Glutamatergic neuron (in vitro differentiated cells): ENCODE measurements at regions not wholly inside any gene's neighbourhood (a gene's known extent, or its start where the extent isn't known, plus 50 kb on each side); places are given as distances from the start of the nearest gene placed in this dataset.

ENCODE experiments used
- DNase-seq: peaks from one replicate; pipeline ENCODE4 v3.0.0; 2022
- H3K27ac Mint-ChIP-seq: one replicate; pipeline ENCODE4 v1.8.0; 2020; ENCODE audit warnings: mild to moderate bottlenecking, mixed read lengths, inconsistent platforms; ENCODE audit not compliant: unreplicated experiment
- H3K27me3 Mint-ChIP-seq: one replicate; pipeline ENCODE4 v1.8.0; 2020; ENCODE audit warnings: mild to moderate bottlenecking, moderate library complexity, mixed read lengths, inconsistent platforms; ENCODE audit not compliant: unreplicated experiment
- H3K36me3 Mint-ChIP-seq: one replicate; pipeline ENCODE4 v1.8.0; 2020; ENCODE audit warnings: mild to moderate bottlenecking, mixed read lengths, inconsistent platforms; ENCODE audit not compliant: unreplicated experiment
- H3K4me1 Mint-ChIP-seq: one replicate; pipeline ENCODE4 v1.8.0; 2020; ENCODE audit warnings: mild to moderate bottlenecking, low read depth, mixed read lengths, inconsistent platforms; ENCODE audit not compliant: unreplicated experiment
- H3K4me3 Mint-ChIP-seq: one replicate; pipeline ENCODE4 v1.8.0; 2020; ENCODE audit warnings: mild to moderate bottlenecking, mixed read lengths, inconsistent platforms; ENCODE audit not compliant: unreplicated experiment
- H3K9me3 Mint-ChIP-seq: one replicate; pipeline ENCODE4 v1.8.0; 2020; ENCODE audit warnings: mild to moderate bottlenecking, moderate library complexity, mixed read lengths, inconsistent platforms; ENCODE audit not compliant: unreplicated experiment
- TF ChIP-seq, protein P1 (sequence below): fragments of 200-600 bp; sonication (generic); IDR thresholded peaks from one replicate; pipeline ENCODE4 v1.5.0; 2021; ENCODE audit not compliant: partially characterized antibody, unreplicated experiment

GRCh38 chr2:196427986-196428634 lies 211.4 kb upstream of the CCDC150 start:
- TF ChIP-seq, protein P1, sequence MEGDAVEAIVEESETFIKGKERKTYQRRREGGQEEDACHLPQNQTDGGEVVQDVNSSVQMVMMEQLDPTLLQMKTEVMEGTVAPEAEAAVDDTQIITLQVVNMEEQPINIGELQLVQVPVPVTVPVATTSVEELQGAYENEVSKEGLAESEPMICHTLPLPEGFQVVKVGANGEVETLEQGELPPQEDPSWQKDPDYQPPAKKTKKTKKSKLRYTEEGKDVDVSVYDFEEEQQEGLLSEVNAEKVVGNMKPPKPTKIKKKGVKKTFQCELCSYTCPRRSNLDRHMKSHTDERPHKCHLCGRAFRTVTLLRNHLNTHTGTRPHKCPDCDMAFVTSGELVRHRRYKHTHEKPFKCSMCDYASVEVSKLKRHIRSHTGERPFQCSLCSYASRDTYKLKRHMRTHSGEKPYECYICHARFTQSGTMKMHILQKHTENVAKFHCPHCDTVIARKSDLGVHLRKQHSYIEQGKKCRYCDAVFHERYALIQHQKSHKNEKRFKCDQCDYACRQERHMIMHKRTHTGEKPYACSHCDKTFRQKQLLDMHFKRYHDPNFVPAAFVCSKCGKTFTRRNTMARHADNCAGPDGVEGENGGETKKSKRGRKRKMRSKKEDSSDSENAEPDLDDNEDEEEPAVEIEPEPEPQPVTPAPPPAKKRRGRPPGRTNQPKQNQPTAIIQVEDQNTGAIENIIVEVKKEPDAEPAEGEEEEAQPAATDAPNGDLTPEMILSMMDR = no peak
- peaks cover 3% of the 10 kb centered on the region for H3K27me3 Mint-ChIP-seq
- H3K36me3 Mint-ChIP-seq = peaks cover 7% of the 10 kb centered on the region
- H3K9me3 Mint-ChIP-seq = no peaks in the 10 kb centered on the region
- no peak for DNase-seq
- H3K27ac Mint-ChIP-seq = no peak overlapping the region
- no peak overlapping the region for H3K4me3 Mint-ChIP-seq
- peaks cover 20% of the 10 kb centered on the region for H3K4me1 Mint-ChIP-seq

- peaks cover 20% of the 10 kb centered on the region for H3K4me1 Mint-ChIP-seq
- no peaks in the 10 kb centered on the region for H3K9me3 Mint-ChIP-seq
- no peak for DNase-seq
- no peak overlapping the region for H3K27ac Mint-ChIP-seq
- no peaks in the 10 kb centered on the region for H3K36me3 Mint-ChIP-seq
- TF ChIP-seq, protein P1 = no peak
- no peak overlapping the region for H3K4me3 Mint-ChIP-seq
- no peaks in the 10 kb centered on the region for H3K27me3 Mint-ChIP-seq
Measured at GRCh38 chr2:196431076-196431475, 208.4 kb upstream of the CCDC150 start.

DNA sequence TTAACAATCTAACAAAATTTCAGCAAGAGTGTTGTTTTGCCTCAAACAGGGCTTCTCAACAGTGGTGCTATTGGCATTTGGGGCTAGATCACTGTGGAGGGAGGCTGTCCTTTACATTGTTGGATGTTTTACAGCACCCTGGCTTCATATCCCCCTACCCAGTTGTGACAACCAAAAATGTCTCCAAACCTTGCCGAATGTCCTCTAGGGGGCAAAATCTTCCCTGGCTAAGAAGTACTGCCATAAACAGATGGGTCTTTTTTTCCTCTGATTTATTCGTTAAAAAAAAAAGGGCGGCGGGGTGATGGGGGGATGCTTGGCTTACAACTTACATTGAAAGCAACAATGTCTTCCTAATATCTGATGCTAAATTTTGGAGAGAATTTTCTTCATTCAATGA lies 207.6 kb upstream of the CCDC150 start:
- H3K4me1 Mint-ChIP-seq = peaks cover 20% of the 10 kb centered on the region
- no peaks in the 10 kb centered on the region for H3K9me3 Mint-ChIP-seq
- TF ChIP-seq, protein P1 = peak; percentile 74
- H3K27me3 Mint-ChIP-seq = peaks cover 1% of the 10 kb centered on the region
- H3K36me3 Mint-ChIP-seq = no peaks in the 10 kb centered on the region
- H3K4me3 Mint-ChIP-seq = no peak overlapping the region
- H3K27ac Mint-ChIP-seq = no peak overlapping the region
- DNase-seq = no peak

DNA sequence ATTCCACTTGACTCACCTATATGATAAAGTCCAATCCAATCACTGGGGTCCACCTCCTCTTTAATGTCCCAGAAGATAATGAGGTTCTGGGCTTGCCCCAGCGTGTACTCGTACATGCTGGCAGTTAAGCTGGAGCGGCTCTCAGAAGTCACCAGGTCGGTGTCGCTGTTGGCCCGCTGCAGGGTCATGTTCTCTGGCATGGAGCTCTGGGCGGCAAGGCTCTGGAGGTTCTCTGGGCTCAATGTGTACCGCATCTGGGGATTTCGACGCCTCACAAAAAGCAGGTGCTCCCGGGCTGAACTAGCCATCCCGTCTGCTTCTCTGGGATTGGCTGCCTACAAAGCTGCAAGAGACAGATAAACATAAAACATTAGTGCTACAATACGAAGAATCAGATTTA lies 206.4 kb upstream of the CCDC150 start:
- no peaks in the 10 kb centered on the region for H3K36me3 Mint-ChIP-seq
- peak overlapping the region; percentile 12 for H3K27ac Mint-ChIP-seq
- H3K4me3 Mint-ChIP-seq = no peak overlapping the region
- H3K27me3 Mint-ChIP-seq = peaks cover 2% of the 10 kb centered on the region
- TF ChIP-seq, protein P1 = no peak
- H3K9me3 Mint-ChIP-seq = peaks cover 2% of the 10 kb centered on the region
- no peak for DNase-seq
- H3K4me1 Mint-ChIP-seq = peaks cover 16% of the 10 kb centered on the region

DNA sequence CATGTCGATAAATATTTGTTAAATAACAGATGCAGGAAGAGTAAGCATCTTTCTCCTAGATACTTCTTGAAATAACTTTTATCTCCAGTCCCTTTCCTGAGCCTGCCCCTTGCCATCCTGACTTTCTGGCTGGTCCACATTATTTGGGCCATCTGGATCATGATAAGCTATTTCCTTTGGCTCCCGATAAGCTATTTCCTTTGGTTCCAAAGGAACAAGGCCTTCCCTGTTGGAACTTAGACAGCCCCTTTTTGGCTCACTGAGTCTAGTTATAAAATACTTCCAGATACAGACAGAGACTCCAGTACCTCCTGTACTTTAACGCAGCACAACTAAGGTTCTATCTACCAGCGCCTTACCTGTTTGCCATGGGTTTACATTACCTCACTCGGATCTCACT lies 205.3 kb upstream of the CCDC150 start:
- Mint-ChIP-seq H3K27ac (no peak overlapping the region), H3K4me3 (no peak overlapping the region), H3K27me3 (peaks cover 2% of the 10 kb centered on the region), H3K36me3 (no peaks in the 10 kb centered on the region), H3K9me3 (peaks cover 2% of the 10 kb centered on the region), H3K4me1 (peaks cover 9% of the 10 kb centered on the region)
- DNase-seq = no peak
- TF ChIP-seq, protein P1 = no peak
